H9 (cell line): ENCODE measurements at regions not wholly inside any gene's neighbourhood (a gene's known extent, or its start where the extent isn't known, plus 50 kb on each side); places are given as distances from the start of the nearest gene placed in this dataset.

ENCODE experiments used
- DNase-seq: peaks from one replicate; pipeline ENCODE4 v3.0.0-alpha.2; 2017
- H2AFZ ChIP-seq: one replicate; pipeline ENCODE4 v1.6.1; 2013; ENCODE audit warnings: mild to moderate bottlenecking, low read length, control low read depth, moderate library complexity
- H2AK5ac ChIP-seq: 2 replicates; pipeline ENCODE4 v1.6.1; 2013; ENCODE audit warnings: low read length, control low read depth, mixed read lengths; ENCODE audit not compliant: insufficient read length
- H2BK120ac ChIP-seq: one replicate; pipeline ENCODE4 v1.6.1; 2013; ENCODE audit warnings: low read depth, mild to moderate bottlenecking, low read length, control low read depth, inconsistent platforms; ENCODE audit not compliant: poor library complexity, severe bottlenecking
- H2BK12ac ChIP-seq: 2 replicates; pipeline ENCODE4 v1.6.1; 2013; ENCODE audit warnings: low read length, control low read depth, mixed read lengths, low read depth; ENCODE audit not compliant: insufficient read length
- H2BK15ac ChIP-seq: 2 replicates; pipeline ENCODE4 v1.6.1; 2013; ENCODE audit warnings: low read depth, low read length, control low read depth
- H2BK20ac ChIP-seq: one replicate; pipeline ENCODE4 v1.6.1; 2013; ENCODE audit warnings: low read depth, mild to moderate bottlenecking, low read length, control low read depth, inconsistent platforms; ENCODE audit not compliant: poor library complexity, severe bottlenecking
- H2BK5ac ChIP-seq: 2 replicates; pipeline ENCODE4 v1.6.1; 2013; ENCODE audit warnings: low read length, control low read depth, mixed read lengths; ENCODE audit not compliant: insufficient read length
- H3K14ac ChIP-seq: 2 replicates; pipeline ENCODE4 v1.6.1; 2013; ENCODE audit warnings: low read length, control low read depth; ENCODE audit not compliant: insufficient read depth
- H3K18ac ChIP-seq: 2 replicates; pipeline ENCODE4 v1.6.1; 2013; ENCODE audit warnings: low read depth, mild to moderate bottlenecking, mixed read lengths, low read length, control low read depth; ENCODE audit not compliant: insufficient read length
- H3K23ac ChIP-seq: 2 replicates; pipeline ENCODE4 v1.6.1; 2013; ENCODE audit warnings: low read length, control low read depth, mixed read lengths, low read depth; ENCODE audit not compliant: insufficient read length
- H3K23me2 ChIP-seq: 2 replicates; pipeline ENCODE4 v1.6.1; 2013; ENCODE audit warnings: low read depth, mild to moderate bottlenecking, mixed read lengths, low read length, control low read depth; ENCODE audit not compliant: insufficient read length, poor library complexity, severe bottlenecking
- H3K27ac ChIP-seq: 2 replicates; pipeline ENCODE4 v1.5.1; 2013; ENCODE audit warnings: low read length, control low read depth, mixed read lengths, low read depth; ENCODE audit not compliant: insufficient read length
- H3K27me3 ChIP-seq: 2 replicates; pipeline ENCODE4 v1.6.1; 2013; ENCODE audit warnings: low read length, control low read depth, inconsistent platforms; ENCODE audit not compliant: insufficient read depth
- H3K4ac ChIP-seq: 2 replicates; pipeline ENCODE4 v1.6.1; 2013; ENCODE audit warnings: low read depth, mild to moderate bottlenecking, control low read depth, inconsistent platforms, low read length, moderate library complexity
- H3K4me1 ChIP-seq: 2 replicates; pipeline ENCODE4 v1.6.1; 2013; ENCODE audit warnings: low read length, control low read depth, inconsistent platforms; ENCODE audit not compliant: insufficient read depth
- H3K4me2 ChIP-seq: 2 replicates; pipeline ENCODE4 v1.6.1; 2013; ENCODE audit warnings: low read length, control low read depth, mixed read lengths; ENCODE audit not compliant: insufficient read length, insufficient read depth
- H3K56ac ChIP-seq: 2 replicates; pipeline ENCODE4 v1.6.1; 2013; ENCODE audit warnings: low read depth, mild to moderate bottlenecking, mixed read lengths, low read length, control low read depth; ENCODE audit not compliant: insufficient read length
- H3K79me1 ChIP-seq: 2 replicates; pipeline ENCODE4 v1.6.1; 2013; ENCODE audit warnings: low read depth, mild to moderate bottlenecking, moderate library complexity, low read length, control low read depth, inconsistent platforms; ENCODE audit not compliant: insufficient read depth, poor library complexity, severe bottlenecking
- H3K79me2 ChIP-seq: 2 replicates; pipeline ENCODE4 v1.6.1; 2013; ENCODE audit warnings: low read length, control low read depth, inconsistent platforms; ENCODE audit not compliant: insufficient read depth
- H3K9ac ChIP-seq: 2 replicates; pipeline ENCODE4 v1.6.1; 2013; ENCODE audit warnings: low read length, control low read depth, mixed read lengths; ENCODE audit not compliant: insufficient read length; ENCODE audit errors: extremely low read depth
- H3K9me3 ChIP-seq: one replicate; pipeline ENCODE4 v1.6.1; 2013; ENCODE audit warnings: low read depth, low read length, inconsistent platforms; ENCODE audit not compliant: control insufficient read depth
- H3T11ph ChIP-seq: one replicate; pipeline ENCODE4 v1.6.1; 2013; ENCODE audit warnings: mild to moderate bottlenecking, low read length, control low read depth, inconsistent platforms
- H4K20me1 ChIP-seq: one replicate; pipeline ENCODE4 v1.6.1; 2013; ENCODE audit not compliant: control insufficient read depth, insufficient read length, insufficient read depth
- H4K5ac ChIP-seq: 2 replicates; pipeline ENCODE4 v1.6.1; 2013; ENCODE audit warnings: low read depth, mild to moderate bottlenecking, mixed read lengths, low read length, control low read depth; ENCODE audit not compliant: insufficient read length
- H4K8ac ChIP-seq: replicated peaks from 2 replicates; pipeline ENCODE4 v1.6.1; 2013; ENCODE audit warnings: low read length, control low read depth, mixed read lengths, low read depth; ENCODE audit not compliant: insufficient read length
- H4K91ac ChIP-seq: 2 replicates; pipeline ENCODE4 v1.6.1; 2013; ENCODE audit warnings: low read depth, mild to moderate bottlenecking, moderate library complexity, mixed read lengths, low read length, control low read depth; ENCODE audit not compliant: insufficient read length
- H3K27ac Mint-ChIP-seq, 3 experiments: 2 replicates in 2 of 3; 3 replicates in 1 of 3; pipeline ENCODE4 v1.8.0; 2020 to 2021; ENCODE audit warnings: mixed read lengths in 3 of 3, mild to moderate bottlenecking in 1 of 3, moderate library complexity in 1 of 3
- H3K27me3 Mint-ChIP-seq: 2 replicates; pipeline ENCODE4 v1.8.0; 2021; ENCODE audit warnings: low read depth, mild to moderate bottlenecking, moderate library complexity, mixed read lengths
- H3K36me3 Mint-ChIP-seq, 3 experiments: 2 replicates in 2 of 3; 3 replicates in 1 of 3; pipeline ENCODE4 v1.8.0; 2020 to 2021; ENCODE audit warnings: low read depth in 3 of 3, mixed read lengths in 3 of 3; ENCODE audit not compliant: insufficient read depth in 1 of 3
- H3K4me1 Mint-ChIP-seq, 2 experiments: 2 replicates each; pipeline ENCODE4 v1.8.0; 2020; ENCODE audit warnings: mixed read lengths in 2 of 2
- H3K4me3 Mint-ChIP-seq, 2 experiments: 2 replicates in 1 of 2; 3 replicates in 1 of 2; pipeline ENCODE4 v1.8.0; 2020 to 2021; ENCODE audit warnings: mild to moderate bottlenecking in 2 of 2, mixed read lengths in 2 of 2, moderate library complexity in 1 of 2
- H3K9me3 Mint-ChIP-seq, 2 experiments: 2 replicates in 1 of 2; 3 replicates in 1 of 2; pipeline ENCODE4 v1.8.0; 2020; ENCODE audit warnings: mild to moderate bottlenecking in 2 of 2, mixed read lengths in 2 of 2, moderate library complexity in 1 of 2
- WGBS: extraction: QIAGEN DNeasy Blood & Tissue Kit; methylation state at CpG from one replicate; pipeline ENCODE4 v1.1.7; 2013; ENCODE audit warnings: missing lambda C conversion rate, low lambda C conversion rate, mixed read lengths; ENCODE audit not compliant: insufficient read length; ENCODE audit errors: extremely low coverage; 5-methylcytosine and 5-hydroxymethylcytosine counted together
- TF ChIP-seq, protein P1 (sequence below): fragments of 200-600 bp; sonication (generic); conservative IDR thresholded peaks from 3 replicates; pipeline ENCODE4 v1.8.0; 2021; ENCODE audit warnings: antibody characterized with exemption, mild to moderate bottlenecking

DNA sequence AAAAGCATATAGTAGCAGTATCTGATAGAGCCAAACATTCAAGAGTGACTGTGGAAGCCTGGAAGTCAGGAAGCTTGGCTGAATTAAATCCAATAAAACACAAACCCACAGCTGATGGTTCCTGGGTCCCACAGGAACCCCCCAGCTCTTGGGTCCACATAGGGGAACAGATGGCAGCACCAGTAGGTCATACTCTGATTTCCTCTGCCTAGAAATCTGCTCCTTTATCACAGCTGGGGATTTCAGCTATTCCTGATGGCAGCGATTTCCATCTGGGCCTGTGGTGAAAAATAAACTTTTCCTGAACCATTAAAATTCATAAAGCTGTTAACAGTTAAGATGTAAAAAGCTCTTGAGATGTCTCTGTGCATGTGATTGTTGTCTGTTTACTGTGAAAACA lies 202.0 kb upstream of the FRMD6 start:
- Mint-ChIP-seq H3K27ac (no peak overlapping the region), H3K4me1 (no peaks in the 10 kb centered on the region), H3K27me3 (peaks cover 3% of the 10 kb centered on the region; the same call in 1 of the 2 replicates), H3K4me3 (no peak overlapping the region), H3K36me3 (no peaks in the 10 kb centered on the region), H3K9me3 (no peaks in the 10 kb centered on the region)
- Histone ChIP-seq H4K5ac (no peak overlapping the region), H2BK120ac (no peak overlapping the region), H2BK15ac (no peak overlapping the region), H3K79me1 (no peaks in the 10 kb centered on the region), H4K8ac (no peak overlapping the region), H2BK5ac (no peak overlapping the region), H3K4me2 (no peak overlapping the region), H4K91ac (no peak overlapping the region), H3K79me2 (no peaks in the 10 kb centered on the region), H2BK12ac (no peak overlapping the region), H2AFZ (no peak overlapping the region), H3K14ac (no peak overlapping the region), H3K4me1 (no peaks in the 10 kb centered on the region), H3K27ac (no peak overlapping the region), H3K18ac (no peak overlapping the region), H4K20me1 (no peaks in the 10 kb centered on the region), H3K23ac (no peak overlapping the region), H2AK5ac (no peak overlapping the region), H3T11ph (no peak overlapping the region), H3K27me3 (no peaks in the 10 kb centered on the region), H3K56ac (no peak overlapping the region), H2BK20ac (no peak overlapping the region), H3K9me3 (no peaks in the 10 kb centered on the region), H3K4ac (no peak overlapping the region), H3K23me2 (no peaks in the 10 kb centered on the region), H3K9ac (no peak overlapping the region)
- no peak for DNase-seq
- WGBS: no CpG with 5 or more reads among the region's 1 CpG
- TF ChIP-seq, protein P1, sequence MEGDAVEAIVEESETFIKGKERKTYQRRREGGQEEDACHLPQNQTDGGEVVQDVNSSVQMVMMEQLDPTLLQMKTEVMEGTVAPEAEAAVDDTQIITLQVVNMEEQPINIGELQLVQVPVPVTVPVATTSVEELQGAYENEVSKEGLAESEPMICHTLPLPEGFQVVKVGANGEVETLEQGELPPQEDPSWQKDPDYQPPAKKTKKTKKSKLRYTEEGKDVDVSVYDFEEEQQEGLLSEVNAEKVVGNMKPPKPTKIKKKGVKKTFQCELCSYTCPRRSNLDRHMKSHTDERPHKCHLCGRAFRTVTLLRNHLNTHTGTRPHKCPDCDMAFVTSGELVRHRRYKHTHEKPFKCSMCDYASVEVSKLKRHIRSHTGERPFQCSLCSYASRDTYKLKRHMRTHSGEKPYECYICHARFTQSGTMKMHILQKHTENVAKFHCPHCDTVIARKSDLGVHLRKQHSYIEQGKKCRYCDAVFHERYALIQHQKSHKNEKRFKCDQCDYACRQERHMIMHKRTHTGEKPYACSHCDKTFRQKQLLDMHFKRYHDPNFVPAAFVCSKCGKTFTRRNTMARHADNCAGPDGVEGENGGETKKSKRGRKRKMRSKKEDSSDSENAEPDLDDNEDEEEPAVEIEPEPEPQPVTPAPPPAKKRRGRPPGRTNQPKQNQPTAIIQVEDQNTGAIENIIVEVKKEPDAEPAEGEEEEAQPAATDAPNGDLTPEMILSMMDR: no peak
